AG10803 (cell line): ENCODE measurements at regions not wholly inside any gene's neighbourhood (a gene's known extent, or its start where the extent isn't known, plus 50 kb on each side); places are given as distances from the start of the nearest gene placed in this dataset.

Source experiments
- DNase-seq: peaks from one replicate; pipeline ENCODE4 v3.0.0; 2010; ENCODE audit warnings: low read depth
- H3K4me3 ChIP-seq: 2 replicates; pipeline ENCODE4 v1.5.1; 2011; ENCODE audit warnings: mild to moderate bottlenecking, low read length, control low read depth
- CTCF ChIP-seq: conservative IDR thresholded peaks from 2 replicates; pipeline ENCODE4 v1.5.1; 2011; ENCODE audit warnings: mild to moderate bottlenecking, low read length, control low read depth, inconsistent platforms

GRCh38 chr20:40393197-40394079, 295.6 kb downstream of the MAFB start:
- no peak overlapping the region for H3K4me3 ChIP-seq
- DNase-seq = no peak
- no peak for TF ChIP-seq CTCF

GRCh38 chr20:40390654-40391053, 298.4 kb downstream of the MAFB start:
- H3K4me3 ChIP-seq = no peak overlapping the region
- DNase-seq = peak; percentile 16
- no peak for TF ChIP-seq CTCF

- no peak for TF ChIP-seq CTCF
- no peak for DNase-seq
- no peak overlapping the region for H3K4me3 ChIP-seq
Observed at GRCh38 chr20:40370800-40371199, 318.2 kb downstream of the MAFB start.

GRCh38 chr20:40368876-40369275, 320.2 kb downstream of the MAFB start:
- DNase-seq = no peak
- no peak for TF ChIP-seq CTCF

GRCh38 chr20:40361916-40362315, 327.1 kb downstream of the MAFB start:
- no peak overlapping the region for H3K4me3 ChIP-seq
- TF ChIP-seq CTCF = no peak
- DNase-seq = no peak

More at GRCh38 chr20:40368876-40369275, 320.2 kb downstream of the MAFB start:
- H3K4me3 ChIP-seq = no peak overlapping the region

- no peak overlapping the region for H3K4me3 ChIP-seq
- no peak for DNase-seq
- no peak for TF ChIP-seq CTCF
Observed at GRCh38 chr20:40359131-40359912, 329.7 kb downstream of the MAFB start.
